ENCODE measurements at regions not wholly inside any gene's neighbourhood (a gene's known extent, or its start where the extent isn't known, plus 50 kb on each side); places are given as distances from the start of the nearest gene placed in this dataset.

DNA sequence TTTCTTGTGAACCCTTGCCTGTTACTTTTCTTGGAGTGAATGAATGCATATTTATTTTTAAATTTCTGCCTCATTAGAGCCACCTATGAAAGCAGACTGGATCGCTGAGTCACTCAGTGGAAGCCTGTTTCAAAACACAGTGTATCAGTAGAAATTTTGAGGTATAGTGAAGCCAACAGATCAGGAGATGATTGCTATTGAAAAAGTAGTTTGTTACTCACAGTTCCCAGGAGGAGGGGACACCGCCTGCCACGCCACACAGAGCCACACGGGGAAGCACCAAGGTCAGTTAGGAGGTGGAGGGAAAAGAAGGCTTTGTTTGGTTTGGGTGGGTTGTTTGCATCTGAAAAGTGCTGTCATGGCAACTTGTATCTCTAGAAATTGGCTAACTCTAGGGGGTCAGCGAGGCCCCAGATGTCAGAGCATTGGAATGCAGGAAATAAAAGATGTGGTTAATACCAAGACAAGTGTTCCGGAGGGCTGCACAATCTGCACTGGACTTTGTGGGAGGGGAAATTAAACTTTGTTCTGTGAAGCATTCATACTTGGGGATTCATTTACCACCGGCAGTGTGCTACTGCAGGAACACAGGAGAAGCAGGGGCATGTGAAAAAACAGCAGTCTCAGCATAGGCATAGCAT, 106.4 kb upstream of the SDK1 start:
- TF ChIP-seq, protein P1, sequence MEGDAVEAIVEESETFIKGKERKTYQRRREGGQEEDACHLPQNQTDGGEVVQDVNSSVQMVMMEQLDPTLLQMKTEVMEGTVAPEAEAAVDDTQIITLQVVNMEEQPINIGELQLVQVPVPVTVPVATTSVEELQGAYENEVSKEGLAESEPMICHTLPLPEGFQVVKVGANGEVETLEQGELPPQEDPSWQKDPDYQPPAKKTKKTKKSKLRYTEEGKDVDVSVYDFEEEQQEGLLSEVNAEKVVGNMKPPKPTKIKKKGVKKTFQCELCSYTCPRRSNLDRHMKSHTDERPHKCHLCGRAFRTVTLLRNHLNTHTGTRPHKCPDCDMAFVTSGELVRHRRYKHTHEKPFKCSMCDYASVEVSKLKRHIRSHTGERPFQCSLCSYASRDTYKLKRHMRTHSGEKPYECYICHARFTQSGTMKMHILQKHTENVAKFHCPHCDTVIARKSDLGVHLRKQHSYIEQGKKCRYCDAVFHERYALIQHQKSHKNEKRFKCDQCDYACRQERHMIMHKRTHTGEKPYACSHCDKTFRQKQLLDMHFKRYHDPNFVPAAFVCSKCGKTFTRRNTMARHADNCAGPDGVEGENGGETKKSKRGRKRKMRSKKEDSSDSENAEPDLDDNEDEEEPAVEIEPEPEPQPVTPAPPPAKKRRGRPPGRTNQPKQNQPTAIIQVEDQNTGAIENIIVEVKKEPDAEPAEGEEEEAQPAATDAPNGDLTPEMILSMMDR (IDR thresholded peaks at IDR 0.05), result peak in 1 of 6 experiments; percentile 3
- no peak for TF ChIP-seq POLR2A (IDR thresholded peaks at IDR 0.05)
